ENCODE measurements at regions not wholly inside any gene's neighbourhood (a gene's known extent, or its start where the extent isn't known, plus 50 kb on each side); places are given as distances from the start of the nearest gene placed in this dataset.
"Not testable (repeated sequence)": the region's sequence is repeated elsewhere in the genome, so short reads cannot be mapped to it uniquely, and the experiment has no call there.

GRCh38 chr12:4145990-4146859, 127.3 kb upstream of the CCND2 start:
- H3K4me3 ChIP-seq (ENCODE audit: control insufficient read depth, low read depth, low read length), result no peak overlapping the region
- TF ChIP-seq, protein P1, sequence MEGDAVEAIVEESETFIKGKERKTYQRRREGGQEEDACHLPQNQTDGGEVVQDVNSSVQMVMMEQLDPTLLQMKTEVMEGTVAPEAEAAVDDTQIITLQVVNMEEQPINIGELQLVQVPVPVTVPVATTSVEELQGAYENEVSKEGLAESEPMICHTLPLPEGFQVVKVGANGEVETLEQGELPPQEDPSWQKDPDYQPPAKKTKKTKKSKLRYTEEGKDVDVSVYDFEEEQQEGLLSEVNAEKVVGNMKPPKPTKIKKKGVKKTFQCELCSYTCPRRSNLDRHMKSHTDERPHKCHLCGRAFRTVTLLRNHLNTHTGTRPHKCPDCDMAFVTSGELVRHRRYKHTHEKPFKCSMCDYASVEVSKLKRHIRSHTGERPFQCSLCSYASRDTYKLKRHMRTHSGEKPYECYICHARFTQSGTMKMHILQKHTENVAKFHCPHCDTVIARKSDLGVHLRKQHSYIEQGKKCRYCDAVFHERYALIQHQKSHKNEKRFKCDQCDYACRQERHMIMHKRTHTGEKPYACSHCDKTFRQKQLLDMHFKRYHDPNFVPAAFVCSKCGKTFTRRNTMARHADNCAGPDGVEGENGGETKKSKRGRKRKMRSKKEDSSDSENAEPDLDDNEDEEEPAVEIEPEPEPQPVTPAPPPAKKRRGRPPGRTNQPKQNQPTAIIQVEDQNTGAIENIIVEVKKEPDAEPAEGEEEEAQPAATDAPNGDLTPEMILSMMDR (IDR thresholded peaks at IDR 0.05; ENCODE audit: control insufficient read depth, insufficient read depth, low read depth, low read length, missing control alignments), result no peak
- DNase-seq (ENCODE audit: low read depth), result no peak

- no peak overlapping the region for H3K4me3 ChIP-seq (ENCODE audit: control insufficient read depth, low read depth, low read length)
- TF ChIP-seq, protein P1 (IDR thresholded peaks at IDR 0.05; ENCODE audit: control insufficient read depth, insufficient read depth, low read depth, low read length, missing control alignments), result no peak
These were observed 128.9 kb upstream of the CCND2 start for GRCh38 chr12:4144676-4145075.

DNA sequence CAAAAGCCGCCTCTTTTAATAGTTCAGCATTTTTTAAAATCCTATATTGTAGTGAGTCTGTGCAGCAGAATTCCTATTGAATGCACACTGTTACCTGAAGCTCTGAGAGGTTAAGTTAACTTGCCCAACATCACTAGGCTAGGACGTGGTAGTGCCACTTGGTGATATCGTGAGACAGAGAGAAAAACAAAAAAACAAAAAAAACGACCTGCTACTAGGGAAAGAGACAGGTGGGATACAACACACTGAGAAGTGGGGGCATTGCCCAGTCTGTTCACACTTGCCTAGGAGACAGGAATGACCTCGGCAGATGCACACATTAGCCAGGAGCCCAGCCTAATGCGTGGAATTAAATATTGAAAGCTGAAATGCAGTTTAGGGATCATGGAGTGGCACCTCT, 129.7 kb upstream of the CCND2 start:
- no peak for DNase-seq (ENCODE audit: low read depth)
- H3K4me3 ChIP-seq (ENCODE audit: control insufficient read depth, low read depth, low read length), result no peak overlapping the region
- TF ChIP-seq, protein P1 (IDR thresholded peaks at IDR 0.05; ENCODE audit: control insufficient read depth, insufficient read depth, low read depth, low read length, missing control alignments), result no peak

More at GRCh38 chr12:4144676-4145075, 128.9 kb upstream of the CCND2 start:
- DNase-seq (ENCODE audit: low read depth), result no peak

- TF ChIP-seq, protein P1 (IDR thresholded peaks at IDR 0.05; ENCODE audit: control insufficient read depth, insufficient read depth, low read depth, low read length, missing control alignments), result no peak
- DNase-seq (ENCODE audit: low read depth), result no peak
- H3K4me3 ChIP-seq (ENCODE audit: control insufficient read depth, low read depth, low read length), result no peak overlapping the region
These were observed 132.0 kb upstream of the CCND2 start for GRCh38 chr12:4141348-4142270.

GRCh38 chr12:4140581-4141301, 132.8 kb upstream of the CCND2 start:
- TF ChIP-seq, protein P1 (IDR thresholded peaks at IDR 0.05; ENCODE audit: control insufficient read depth, insufficient read depth, low read depth, low read length, missing control alignments), result no peak
- H3K4me3 ChIP-seq (ENCODE audit: control insufficient read depth, low read depth, low read length), result no peak overlapping the region
- no peak for DNase-seq (ENCODE audit: low read depth)

DNA sequence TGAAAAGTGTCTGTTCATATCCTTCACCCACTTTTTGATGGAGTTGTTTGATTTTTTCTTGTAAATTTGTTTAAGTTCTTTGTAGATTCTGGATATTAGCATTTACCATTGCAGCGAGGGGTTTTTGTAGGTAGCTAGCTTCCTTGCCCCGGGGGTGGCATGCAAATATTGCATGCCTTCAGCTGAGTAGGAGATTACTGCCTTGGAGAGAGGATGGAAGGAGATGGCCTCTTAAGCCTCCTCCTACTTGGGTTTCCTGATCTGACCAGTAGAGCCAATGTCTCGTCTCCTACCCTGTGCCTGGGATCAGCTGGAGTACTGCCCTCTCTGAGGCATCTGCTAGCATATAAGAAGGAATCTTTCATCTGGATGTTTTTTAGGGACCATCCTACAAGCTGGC, 134.4 kb upstream of the CCND2 start:
- H3K4me3 ChIP-seq (ENCODE audit: control insufficient read depth, low read depth, low read length), result no peak overlapping the region
- TF ChIP-seq, protein P1 (IDR thresholded peaks at IDR 0.05; ENCODE audit: control insufficient read depth, insufficient read depth, low read depth, low read length, missing control alignments), result no peak
- no peak for DNase-seq (ENCODE audit: low read depth)

DNA sequence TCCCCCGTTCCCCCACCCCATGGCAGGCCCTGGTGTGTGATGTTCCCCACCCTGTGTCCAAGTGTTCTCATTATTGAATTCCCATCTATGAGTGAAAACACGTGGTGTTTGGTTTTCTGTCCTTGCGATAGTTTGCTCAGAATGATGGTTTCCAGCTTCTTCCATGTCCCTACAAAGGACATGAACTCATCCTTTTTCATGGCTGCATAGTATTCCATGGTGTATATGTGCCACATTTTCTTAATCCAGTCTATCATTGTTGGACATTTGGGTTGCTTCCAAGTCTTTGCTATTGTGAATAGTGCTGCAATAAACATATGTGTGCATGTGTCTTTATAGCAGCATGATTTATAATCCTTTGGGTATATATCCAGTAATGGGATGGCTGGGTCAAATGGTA, 135.0 kb upstream of the CCND2 start:
- H3K4me3 ChIP-seq (ENCODE audit: control insufficient read depth, low read depth, low read length); DNase-seq (ENCODE audit: low read depth): not testable (repeated sequence)
